Left lobe of liver (tissue), 2 donors: ENCODE measurements at regions not wholly inside any gene's neighbourhood (a gene's known extent, or its start where the extent isn't known, plus 50 kb on each side); places are given as distances from the start of the nearest gene placed in this dataset.
"Not testable (repeated sequence)": the region's sequence is repeated elsewhere in the genome, so short reads cannot be mapped to it uniquely, and the experiment has no call there.

Source experiments
- ATAC-seq: fragments of 200-7000 bp; cut with Tn5 transposase; one replicate; pipeline ENCODE4 v1.9.1; 2020; ENCODE audit warnings: mild to moderate bottlenecking, moderate library complexity
- DNase-seq: peaks from one replicate; pipeline ENCODE4 v3.0.0-alpha.2; 2020; ENCODE audit warnings: low spot score
- donor health status: DM: no; HTN: no; CAD: no; lungs with moderate emphysema.
- donor health status: DM: no; HTN: yes; CAD: no.

- DNase-seq (peak; percentile 37), ATAC-seq (no peak)
These were observed 113.2 kb upstream of the ALDH1A3 start for GRCh38 chr15:100766243-100767000.

GRCh38 chr15:100767001-100767825, 112.4 kb upstream of the ALDH1A3 start:
- DNase-seq (no peak), ATAC-seq (no peak)

GRCh38 chr15:100768501-100768931, 111.1 kb upstream of the ALDH1A3 start:
- DNase-seq (no peak), ATAC-seq (no peak)

- no peak for ATAC-seq
- no peak for DNase-seq
These were observed 110.3 kb upstream of the ALDH1A3 start for GRCh38 chr15:100769043-100769974.

GRCh38 chr15:100769975-100770340, 109.7 kb upstream of the ALDH1A3 start:
- DNase-seq (no peak), ATAC-seq (no peak)

GRCh38 chr15:100770661-100771584, 108.7 kb upstream of the ALDH1A3 start:
- ATAC-seq, result no peak
- no peak for DNase-seq

- no peak for DNase-seq
These were observed 107.9 kb upstream of the ALDH1A3 start for GRCh38 chr15:100771746-100772145.

GRCh38 chr15:100772478-100772877, 107.2 kb upstream of the ALDH1A3 start:
- no peak for ATAC-seq

More at GRCh38 chr15:100771746-100772145, 107.9 kb upstream of the ALDH1A3 start:
- no peak for ATAC-seq

GRCh38 chr15:100772892-100773520, 106.6 kb upstream of the ALDH1A3 start:
- DNase-seq (no peak), ATAC-seq (no peak)

More at GRCh38 chr15:100772478-100772877, 107.2 kb upstream of the ALDH1A3 start:
- no peak for DNase-seq

- not testable (repeated sequence) for ATAC-seq, DNase-seq
These were observed 105.6 kb upstream of the ALDH1A3 start for GRCh38 chr15:100774044-100774443.

GRCh38 chr15:100775581-100776185, 103.9 kb upstream of the ALDH1A3 start:
- ATAC-seq, result no peak
- DNase-seq, result no peak

- DNase-seq (no peak), ATAC-seq (no peak)
These were observed 101.8 kb upstream of the ALDH1A3 start for GRCh38 chr15:100777821-100778220.

GRCh38 chr15:100778831-100779288, 100.8 kb upstream of the ALDH1A3 start:
- peak; percentile 27 for DNase-seq

GRCh38 chr15:100779331-100780207, 100.1 kb upstream of the ALDH1A3 start:
- ATAC-seq, result no peak
- DNase-seq, result peak; percentile 21

More at GRCh38 chr15:100778831-100779288, 100.8 kb upstream of the ALDH1A3 start:
- ATAC-seq, result no peak

- no peak for ATAC-seq
- peak; percentile 19 for DNase-seq
These were observed 99.3 kb upstream of the ALDH1A3 start for GRCh38 chr15:100780208-100780800.

GRCh38 chr15:100781061-100781960, 98.3 kb upstream of the ALDH1A3 start:
- DNase-seq, result peak; percentile 18

More at GRCh38 chr15:100781061-100781960, 98.3 kb upstream of the ALDH1A3 start:
- ATAC-seq, result no peak
